ENCODE measurements at regions not wholly inside any gene's neighbourhood (a gene's known extent, or its start where the extent isn't known, plus 50 kb on each side); places are given as distances from the start of the nearest gene placed in this dataset.

GRCh38 chr3:87161417-87161816 is 65.7 kb upstream of the CHMP2B start:
- no peak overlapping the region for H3K27ac ChIP-seq (ENCODE audit: low read depth in 1 of 2, low read length in 2 of 2)
- H3K9me3 ChIP-seq (ENCODE audit: control insufficient read depth in 4 of 4, low read length in 3 of 4) = no peaks in the 10 kb centered on the region
- TF ChIP-seq ZBTB33 (IDR thresholded peaks at IDR 0.05) (no peak), GABPA (IDR thresholded peaks at IDR 0.05 in 1 of 2, conservative IDR thresholded peaks at IDR 0.05 in 1 of 2) (no peak), YY1 (IDR thresholded peaks at IDR 0.05) (no peak), NR2F2 (IDR thresholded peaks at IDR 0.05) (no peak), JUND (IDR thresholded peaks at IDR 0.05) (no peak)
- DNase-seq (ENCODE audit: low spot score) = no peak
- no peaks in the 10 kb centered on the region for H3K27me3 ChIP-seq (ENCODE audit: control insufficient read depth in 4 of 4, insufficient read depth in 4 of 4, low read length in 3 of 4)
- WGBS = 25% methylated on average over 1 of the region's 1 CpG
- H3K36me3 ChIP-seq (ENCODE audit: control insufficient read depth in 4 of 4, insufficient read depth in 3 of 4, low read depth in 1 of 4, low read length in 3 of 4) = no peaks in the 10 kb centered on the region
- no peak overlapping the region for H3K9ac ChIP-seq (ENCODE audit: low read depth in 1 of 2, low read length in 2 of 2)
- H3K4me1 ChIP-seq (ENCODE audit: control insufficient read depth in 4 of 4, insufficient read depth in 4 of 4, low read length in 3 of 4) = no peaks in the 10 kb centered on the region
- no peak overlapping the region for H3K4me3 ChIP-seq (ENCODE audit: low read depth in 1 of 3, low read length in 3 of 3)

GRCh38 chr3:87161013-87161412 is 66.1 kb upstream of the CHMP2B start:
- TF ChIP-seq RAD21 (IDR thresholded peaks at IDR 0.05) = no peak
- TF ChIP-seq HNF4G (IDR thresholded peaks at IDR 0.05) = no peak
- TF ChIP-seq REST (IDR thresholded peaks at IDR 0.05) = no peak
- TF ChIP-seq CTCF (IDR thresholded peaks at IDR 0.05; ENCODE audit: low read depth, low read length, missing input control) = no peak
- no peak for TF ChIP-seq JUND (IDR thresholded peaks at IDR 0.05)
- TF ChIP-seq GABPA (IDR thresholded peaks at IDR 0.05 in 1 of 2, conservative IDR thresholded peaks at IDR 0.05 in 1 of 2) = no peak
- no peak for TF ChIP-seq MAX (IDR thresholded peaks at IDR 0.05)
- TF ChIP-seq ZBTB33 (IDR thresholded peaks at IDR 0.05) = no peak
- no peak for TF ChIP-seq YY1 (IDR thresholded peaks at IDR 0.05)
- TF ChIP-seq NR2F2 (IDR thresholded peaks at IDR 0.05) = no peak
- no peak for TF ChIP-seq FOXA1 (IDR thresholded peaks at IDR 0.05)
- no peak for TF ChIP-seq SP1 (IDR thresholded peaks at IDR 0.05)
- TF ChIP-seq EGR1 (IDR thresholded peaks at IDR 0.05; ENCODE audit: low read depth in 2 of 2) = no peak
- TF ChIP-seq RXRA (IDR thresholded peaks at IDR 0.05) = no peak
- no peak for TF ChIP-seq TAF1 (conservative IDR thresholded peaks at IDR 0.05)
- no peak for TF ChIP-seq FOXA2 (IDR thresholded peaks at IDR 0.05)
- no peak for TF ChIP-seq HNF4A (conservative IDR thresholded peaks at IDR 0.05)
- no peak for TF ChIP-seq ATF3 (IDR thresholded peaks at IDR 0.05)
- WGBS = 67% methylated on average over 3 of the region's 3 CpGs
- no peak overlapping the region for H3K4me3 ChIP-seq (ENCODE audit: low read depth in 1 of 3, low read length in 3 of 3)

More at GRCh38 chr3:87161013-87161412, 66.1 kb upstream of the CHMP2B start:
- no peaks in the 10 kb centered on the region for H3K27me3 ChIP-seq (ENCODE audit: control insufficient read depth in 4 of 4, insufficient read depth in 4 of 4, low read length in 3 of 4)
- no peak for DNase-seq (ENCODE audit: low spot score)
- no peaks in the 10 kb centered on the region for H3K9me3 ChIP-seq (ENCODE audit: control insufficient read depth in 4 of 4, low read length in 3 of 4)
- H3K27ac ChIP-seq (ENCODE audit: low read depth in 1 of 2, low read length in 2 of 2) = no peak overlapping the region
- no peak overlapping the region for H3K9ac ChIP-seq (ENCODE audit: low read depth in 1 of 2, low read length in 2 of 2)
- H3K4me1 ChIP-seq (ENCODE audit: control insufficient read depth in 4 of 4, insufficient read depth in 4 of 4, low read length in 3 of 4) = no peaks in the 10 kb centered on the region
- H3K36me3 ChIP-seq (ENCODE audit: control insufficient read depth in 4 of 4, insufficient read depth in 3 of 4, low read depth in 1 of 4, low read length in 3 of 4) = no peaks in the 10 kb centered on the region
